ENCODE measurements at regions not wholly inside any gene's neighbourhood (a gene's known extent, or its start where the extent isn't known, plus 50 kb on each side); places are given as distances from the start of the nearest gene placed in this dataset.

DNA sequence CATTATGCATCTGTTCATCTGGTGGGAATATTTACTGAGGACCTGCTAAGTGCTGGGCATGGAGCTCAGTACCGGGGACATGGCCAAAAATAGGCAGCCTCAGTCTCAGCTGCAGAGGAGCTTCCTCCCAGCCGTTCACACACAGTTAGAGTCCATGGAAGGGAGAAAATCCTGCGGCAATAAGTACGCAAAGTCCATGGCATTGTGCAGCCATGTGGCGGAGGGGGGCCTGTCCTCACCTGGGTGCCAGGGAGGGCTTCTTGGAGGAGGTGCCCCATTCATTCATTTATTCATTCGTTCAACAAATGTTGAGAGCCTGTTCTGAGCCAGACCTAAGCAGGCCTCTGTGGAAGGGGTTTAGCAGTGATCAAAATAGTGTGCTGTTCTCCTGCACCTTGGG is 59.3 kb upstream of the ANO1 start:
- TF ChIP-seq, protein P1, sequence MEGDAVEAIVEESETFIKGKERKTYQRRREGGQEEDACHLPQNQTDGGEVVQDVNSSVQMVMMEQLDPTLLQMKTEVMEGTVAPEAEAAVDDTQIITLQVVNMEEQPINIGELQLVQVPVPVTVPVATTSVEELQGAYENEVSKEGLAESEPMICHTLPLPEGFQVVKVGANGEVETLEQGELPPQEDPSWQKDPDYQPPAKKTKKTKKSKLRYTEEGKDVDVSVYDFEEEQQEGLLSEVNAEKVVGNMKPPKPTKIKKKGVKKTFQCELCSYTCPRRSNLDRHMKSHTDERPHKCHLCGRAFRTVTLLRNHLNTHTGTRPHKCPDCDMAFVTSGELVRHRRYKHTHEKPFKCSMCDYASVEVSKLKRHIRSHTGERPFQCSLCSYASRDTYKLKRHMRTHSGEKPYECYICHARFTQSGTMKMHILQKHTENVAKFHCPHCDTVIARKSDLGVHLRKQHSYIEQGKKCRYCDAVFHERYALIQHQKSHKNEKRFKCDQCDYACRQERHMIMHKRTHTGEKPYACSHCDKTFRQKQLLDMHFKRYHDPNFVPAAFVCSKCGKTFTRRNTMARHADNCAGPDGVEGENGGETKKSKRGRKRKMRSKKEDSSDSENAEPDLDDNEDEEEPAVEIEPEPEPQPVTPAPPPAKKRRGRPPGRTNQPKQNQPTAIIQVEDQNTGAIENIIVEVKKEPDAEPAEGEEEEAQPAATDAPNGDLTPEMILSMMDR (IDR thresholded peaks at IDR 0.05 in 4 of 5, conservative IDR thresholded peaks at IDR 0.05 in 1 of 5) = no peak
- TF ChIP-seq POLR2A (IDR thresholded peaks at IDR 0.05) = no peak
